Neural crest cell (in vitro differentiated cells): ENCODE measurements at regions not wholly inside any gene's neighbourhood (a gene's known extent, or its start where the extent isn't known, plus 50 kb on each side); places are given as distances from the start of the nearest gene placed in this dataset.
A peak's percentile ranks its signal among the peaks of the same experiment; 100 is the strongest.

Source experiments
- DNase-seq: peaks from one replicate; pipeline ENCODE4 v3.0.0; 2021; ENCODE audit warnings: low read depth, mixed read lengths, low spot score
- H3K27ac Mint-ChIP-seq: one replicate; pipeline ENCODE4 v1.8.0; 2021; ENCODE audit warnings: mild to moderate bottlenecking, mixed read lengths; ENCODE audit not compliant: unreplicated experiment
- H3K27me3 Mint-ChIP-seq: 2 replicates; pipeline ENCODE4 v1.8.0; 2021; ENCODE audit warnings: low read depth, mild to moderate bottlenecking, mixed read lengths
- H3K36me3 Mint-ChIP-seq: 2 replicates; pipeline ENCODE4 v1.8.0; 2021; ENCODE audit warnings: low read depth, mild to moderate bottlenecking, mixed read lengths
- H3K4me1 Mint-ChIP-seq: 2 replicates; pipeline ENCODE4 v1.8.0; 2021; ENCODE audit warnings: mixed read lengths
- H3K4me3 Mint-ChIP-seq: one replicate; pipeline ENCODE4 v1.8.0; 2021; ENCODE audit warnings: mild to moderate bottlenecking, mixed read lengths
- H3K9me3 Mint-ChIP-seq: 2 replicates; pipeline ENCODE4 v1.8.0; 2021; ENCODE audit warnings: mixed read lengths
- CTCF ChIP-seq: fragments of 200-600 bp; sonication (generic); conservative IDR thresholded peaks from 2 replicates; pipeline ENCODE4 v1.5.0; 2021; ENCODE audit warnings: antibody characterized with exemption, mild to moderate bottlenecking

- no peak for TF ChIP-seq CTCF
- no peak overlapping the region for H3K27ac Mint-ChIP-seq
- no peak for DNase-seq
Observed at GRCh38 chr18:74023220-74023619, 124.4 kb downstream of the FBXO15 start.

GRCh38 chr18:74019864-74020263 lies 127.8 kb downstream of the FBXO15 start:
- Mint-ChIP-seq H3K4me3 (no peak overlapping the region), H3K27ac (no peak overlapping the region), H3K4me1 (peaks cover 3% of the 10 kb centered on the region), H3K36me3 (no peaks in the 10 kb centered on the region), H3K27me3 (peaks cover 2% of the 10 kb centered on the region), H3K9me3 (no peaks in the 10 kb centered on the region)
- DNase-seq = no peak
- no peak for TF ChIP-seq CTCF

More at GRCh38 chr18:74023220-74023619, 124.4 kb downstream of the FBXO15 start:
- H3K27me3 Mint-ChIP-seq = peaks cover 2% of the 10 kb centered on the region
- H3K36me3 Mint-ChIP-seq = no peaks in the 10 kb centered on the region
- peaks cover 3% of the 10 kb centered on the region for H3K4me1 Mint-ChIP-seq
- H3K4me3 Mint-ChIP-seq = no peak overlapping the region
- H3K9me3 Mint-ChIP-seq = no peaks in the 10 kb centered on the region

- Mint-ChIP-seq H3K36me3 (no peaks in the 10 kb centered on the region), H3K9me3 (no peaks in the 10 kb centered on the region), H3K27me3 (no peaks in the 10 kb centered on the region), H3K27ac (no peak overlapping the region), H3K4me1 (peaks cover 4% of the 10 kb centered on the region), H3K4me3 (no peak overlapping the region)
- TF ChIP-seq CTCF = no peak
- no peak for DNase-seq
Observed at GRCh38 chr18:74013955-74014354, 133.7 kb downstream of the FBXO15 start.

- Mint-ChIP-seq H3K4me3 (no peak overlapping the region), H3K9me3 (no peaks in the 10 kb centered on the region), H3K36me3 (no peaks in the 10 kb centered on the region), H3K27me3 (no peaks in the 10 kb centered on the region), H3K4me1 (peaks cover 4% of the 10 kb centered on the region), H3K27ac (no peak overlapping the region)
- no peak for TF ChIP-seq CTCF
- DNase-seq = peak; percentile 5
Observed at GRCh38 chr18:74012954-74013630, 134.5 kb downstream of the FBXO15 start.

GRCh38 chr18:74006143-74006542 lies 141.5 kb downstream of the FBXO15 start:
- Mint-ChIP-seq H3K36me3 (no peaks in the 10 kb centered on the region), H3K27ac (no peak overlapping the region), H3K27me3 (peaks cover 3% of the 10 kb centered on the region), H3K9me3 (no peaks in the 10 kb centered on the region), H3K4me3 (no peak overlapping the region), H3K4me1 (no peaks in the 10 kb centered on the region)
- no peak for TF ChIP-seq CTCF
- DNase-seq = no peak
